HCT116 (cell line): ENCODE measurements at regions not wholly inside any gene's neighbourhood (a gene's known extent, or its start where the extent isn't known, plus 50 kb on each side); places are given as distances from the start of the nearest gene placed in this dataset.

Experiments used
- ATAC-seq: fragments of 200-7000 bp; cut with Tn5 transposase; 2 replicates; pipeline ENCODE4 v1.9.1; 2020; ENCODE audit warnings: mild to moderate bottlenecking, moderate library complexity
- BruUV-seq: library from RNA; stranded (reverse); fragments of 400-500 nt; replicated peaks from 2 replicates; lab custom pipeline; 2021; lab: Mats Ljungman, UMichigan
- CTCF ChIA-PET: fragments of 300-600 bp; sonication (Branson Sonifier 250); formaldehyde crosslinking; loops from one replicate; lab custom pipeline; 2021; ENCODE audit warnings: antibody characterized with exemption; lab: Charles Lee
- POLR2A ChIA-PET: fragments of 300-600, 350-600 bp; sonication (Branson Sonifier 250); formaldehyde crosslinking; loops from one replicate; lab custom pipeline; 2021; ENCODE audit warnings: antibody characterized with exemption; lab: Charles Lee
- RAD21 ChIA-PET, 2 experiments: fragments of 300-600 bp; sonication (Branson Sonifier 250); formaldehyde crosslinking; loops; one replicate each; lab custom pipeline; 2023; ENCODE audit warnings: low total read pairs in 2 of 2; ENCODE audit not compliant: uncharacterized antibody in 2 of 2, unreplicated experiment in 2 of 2, low non-redundant PET in 1 of 2; lab: Charles Lee
- DNase-seq: peaks from one replicate; pipeline ENCODE4 v3.0.0-alpha.2; 2010; ENCODE audit warnings: low read depth, low spot score
- H2AFZ ChIP-seq: fragments of 200-600 bp; shearing (Covaris generic), sonication (generic); 2 replicates; pipeline ENCODE4 v1.6.1; 2017; ENCODE audit warnings: low read depth, mixed run types, mixed read lengths, antibody characterized with exemption, low read length; ENCODE audit not compliant: poor library complexity, severe bottlenecking
- H3K27ac ChIP-seq: 2 replicates; pipeline ENCODE4 v1.5.1; 2012; ENCODE audit warnings: low read depth, low read length
- H3K27me3 ChIP-seq: fragments of 200-600 bp; sonication (generic); 2 replicates; pipeline ENCODE4 v1.6.1; 2016; ENCODE audit warnings: mixed run types, low read length, mixed read lengths; ENCODE audit not compliant: insufficient read depth
- H3K36me3 ChIP-seq, 2 experiments: fragments of 200-500 bp in 1 of 2; fragments of 200-600 bp in 1 of 2; sonication (Bioruptor generic) in 1 of 2; sonication (generic) in 1 of 2; 2 replicates each; pipeline versions ENCODE4 v1.5.1 to v1.6.1; 2014 to 2016; ENCODE audit warnings: low read length in 2 of 2, inconsistent platforms in 1 of 2, mixed read lengths in 1 of 2, mixed run types in 1 of 2; ENCODE audit not compliant: insufficient read depth in 2 of 2, control insufficient read depth in 1 of 2
- H3K4me1 ChIP-seq, 2 experiments: fragments of 200-600 bp in 1 of 2; sonication (generic) in 1 of 2; 2 replicates each; pipeline versions ENCODE4 v1.5.1 to v1.6.1; 2012 to 2017; ENCODE audit warnings: low read length in 2 of 2, inconsistent platforms in 1 of 2, mild to moderate bottlenecking in 1 of 2, mixed read lengths in 1 of 2, mixed run types in 1 of 2, moderate library complexity in 1 of 2; ENCODE audit not compliant: insufficient read depth in 2 of 2, control insufficient read depth in 1 of 2
- H3K4me2 ChIP-seq: fragments of 200-600 bp; sonication (generic); 2 replicates; pipeline ENCODE4 v1.6.1; 2017; ENCODE audit warnings: mixed run types, low read length, mixed read lengths
- H3K4me3 ChIP-seq, 2 experiments: fragments of 200-600 bp in 1 of 2; sonication (generic) in 1 of 2; replicated peaks in 1 of 2; 2 replicates each; pipeline ENCODE4 v1.5.1; 2011 to 2016; ENCODE audit warnings: low read length in 2 of 2, control low read depth in 1 of 2, low read depth in 1 of 2, mild to moderate bottlenecking in 1 of 2, mixed read lengths in 1 of 2, mixed run types in 1 of 2
- H3K79me2 ChIP-seq: fragments of 200-600 bp; sonication (generic); 2 replicates; pipeline ENCODE4 v1.6.1; 2017; ENCODE audit warnings: mild to moderate bottlenecking, mixed run types, low read length, moderate library complexity, mixed read lengths; ENCODE audit not compliant: insufficient read depth
- H3K9ac ChIP-seq: fragments of 200-600 bp; sonication (generic); 2 replicates; pipeline ENCODE4 v1.6.1; 2016; ENCODE audit warnings: low read length, mixed read lengths
- H3K9me2 ChIP-seq: fragments of 200-600 bp; sonication (generic), shearing (Covaris generic); 2 replicates; pipeline ENCODE4 v1.6.1; 2017; ENCODE audit warnings: mixed run types, mild to moderate bottlenecking, moderate library complexity; ENCODE audit not compliant: insufficient read depth
- H3K9me3 ChIP-seq, 2 experiments: fragments of 200-500 bp in 1 of 2; fragments of 200-600 bp in 1 of 2; sonication (Bioruptor generic) in 1 of 2; sonication (generic) in 1 of 2; 2 replicates each; pipeline ENCODE4 v1.6.1; 2014 to 2017; ENCODE audit warnings: low read length in 2 of 2, mixed read lengths in 2 of 2, inconsistent platforms in 1 of 2, low read depth in 1 of 2, mild to moderate bottlenecking in 1 of 2, mixed run types in 1 of 2, moderate library complexity in 1 of 2; ENCODE audit not compliant: control insufficient read depth in 1 of 2, insufficient read depth in 1 of 2
- H4K20me1 ChIP-seq: fragments of 200-600 bp; sonication (generic), shearing (Covaris generic); 2 replicates; pipeline ENCODE4 v1.6.1; 2017; ENCODE audit warnings: mixed run types, mild to moderate bottlenecking, moderate library complexity; ENCODE audit not compliant: insufficient read depth
- ATF3 ChIP-seq: IDR thresholded peaks from 2 replicates; pipeline ENCODE4 v1.6.1; 2012
- CEBPB ChIP-seq: IDR thresholded peaks from 2 replicates; pipeline ENCODE4 v1.6.1; 2012; ENCODE audit warnings: low read depth
- CTCF ChIP-seq, 3 experiments: fragments of 200-600 bp in 1 of 3; sonication (generic) in 1 of 3; IDR thresholded peaks in 2 of 3; conservative IDR thresholded peaks in 1 of 3; 2 replicates each; pipeline ENCODE4 v1.5.1; 2012 to 2017; ENCODE audit warnings: low read depth in 2 of 3, low read length in 2 of 3, antibody characterized with exemption in 1 of 3, borderline replicate concordance in 1 of 3, control low read depth in 1 of 3, mild to moderate bottlenecking in 1 of 3, mixed read lengths in 1 of 3, mixed run types in 1 of 3, moderate library complexity in 1 of 3; ENCODE audit not compliant: insufficient read depth in 1 of 3
- EGR1 ChIP-seq: IDR thresholded peaks from 2 replicates; pipeline ENCODE4 v1.6.1; 2012; ENCODE audit warnings: low read depth
- ELF1 ChIP-seq: IDR thresholded peaks from 2 replicates; pipeline ENCODE4 v1.6.1; 2012; ENCODE audit warnings: low read depth, borderline replicate concordance
- EZH2 ChIP-seq: fragments of 200-600 bp; sonication (generic); IDR thresholded peaks from 2 replicates; pipeline ENCODE4 v1.6.1; 2017; ENCODE audit warnings: antibody characterized with exemption, mixed run types
- EZH2phosphoT487 ChIP-seq: fragments of 200-600 bp; IDR thresholded peaks from 2 replicates; pipeline ENCODE4 v1.6.1; 2018; ENCODE audit warnings: antibody characterized with exemption, borderline replicate concordance
- FOSL1 ChIP-seq: IDR thresholded peaks from 2 replicates; pipeline ENCODE4 v1.6.1; 2012; ENCODE audit warnings: low read depth
- MAX ChIP-seq: IDR thresholded peaks from 2 replicates; pipeline ENCODE4 v1.6.1; 2012
- POLR2AphosphoS5 ChIP-seq: IDR thresholded peaks from 2 replicates; pipeline ENCODE4 v1.6.1; 2011; ENCODE audit warnings: mild to moderate bottlenecking, low read depth, low read length, moderate library complexity
- RAD21 ChIP-seq: IDR thresholded peaks from 2 replicates; pipeline ENCODE4 v1.6.1; 2012; ENCODE audit warnings: low read depth, mild to moderate bottlenecking
- REST ChIP-seq: IDR thresholded peaks from 2 replicates; pipeline ENCODE4 v1.6.1; 2012; ENCODE audit warnings: low read depth
- SIN3A ChIP-seq: IDR thresholded peaks from 2 replicates; pipeline ENCODE4 v1.6.1; 2012; ENCODE audit warnings: low read depth
- SP1 ChIP-seq: IDR thresholded peaks from 2 replicates; pipeline ENCODE4 v1.6.1; 2012; ENCODE audit warnings: low read depth
- SRF ChIP-seq: IDR thresholded peaks from 2 replicates; pipeline ENCODE4 v1.6.1; 2012; ENCODE audit warnings: low read depth
- TCF7L2 ChIP-seq: IDR thresholded peaks from 2 replicates; pipeline ENCODE4 v1.7.0; 2011; ENCODE audit warnings: borderline replicate concordance, inconsistent platforms; ENCODE audit not compliant: insufficient read depth, insufficient read length; ENCODE audit errors: extremely low read depth
- YY1 ChIP-seq: IDR thresholded peaks from 2 replicates; pipeline ENCODE4 v1.6.1; 2011; ENCODE audit warnings: low read length, low read depth, moderate library complexity, mild to moderate bottlenecking; ENCODE audit not compliant: insufficient replicate concordance; ENCODE audit errors: extremely low read depth
- ZBTB33 ChIP-seq: IDR thresholded peaks from 2 replicates; pipeline ENCODE4 v1.6.1; 2011; ENCODE audit warnings: mild to moderate bottlenecking, low read length, moderate library complexity; ENCODE audit not compliant: insufficient replicate concordance; ENCODE audit errors: extremely low read depth
- ZFX ChIP-seq: fragments of 450-650 bp; IDR thresholded peaks from 2 replicates; pipeline ENCODE4 v1.6.1; 2017
- ZNF274 ChIP-seq: fragments of 200-500 bp; sonication (Bioruptor generic); IDR thresholded peaks from 2 replicates; pipeline ENCODE4 v1.6.1; 2014; ENCODE audit warnings: mild to moderate bottlenecking, low read depth, low read length, inconsistent platforms
- intact Hi-C: fragments of 100-400 bp; cut with micrococcal nuclease; formaldehyde crosslinking; loops from 2 replicates; pipeline ENCODE4 v1.10.0; 2022

- Histone ChIP-seq H3K9me2 (no peaks in the 10 kb centered on the region), H3K9ac (no peak overlapping the region), H3K36me3 (no peaks in the 10 kb centered on the region), H4K20me1 (no peaks in the 10 kb centered on the region), H3K4me3 (no peak overlapping the region), H3K4me1 (peaks cover 0 to 5% of the 10 kb centered on the region in 2 experiments; a peak in 1 of 4 replicates), H3K79me2 (no peaks in the 10 kb centered on the region), H3K9me3 (no peaks in the 10 kb centered on the region), H2AFZ (no peak overlapping the region), H3K27me3 (no peaks in the 10 kb centered on the region), H3K4me2 (no peak overlapping the region), H3K27ac (no peak overlapping the region)
- TF ChIP-seq EZH2phosphoT487 (no peak), ZNF274 (no peak), TCF7L2 (no peak), CEBPB (no peak), POLR2AphosphoS5 (no peak), RAD21 (no peak), SP1 (no peak), REST (no peak), ZBTB33 (no peak), EGR1 (no peak), ELF1 (no peak), ZFX (no peak), MAX (no peak), FOSL1 (no peak), ATF3 (no peak), SIN3A (no peak), YY1 (no peak), EZH2 (no peak), CTCF (IDR thresholded peaks at IDR 0.05 in 2 of 3, conservative IDR thresholded peaks at IDR 0.05 in 1 of 3; ENCODE audit: borderline replicate concordance in 1 of 3, insufficient read depth in 1 of 3, low read depth in 2 of 3, low read length in 2 of 3) (no peak), SRF (no peak)
- ATAC-seq, result no peak
- RAD21 ChIA-PET, result no interaction called here
- CTCF ChIA-PET, result no interaction called here
- no peak for DNase-seq
- no TSS peak for BruUV-seq
- POLR2A ChIA-PET, result no interaction called here
- intact Hi-C loops, result no loop called here
Measured at GRCh38 chr9:135381762-135382310, 97.7 kb upstream of the PPP1R26 start.
